ENCODE measurements at regions not wholly inside any gene's neighbourhood (a gene's known extent, or its start where the extent isn't known, plus 50 kb on each side); places are given as distances from the start of the nearest gene placed in this dataset.

GRCh38 chr2:228352048-228352447 is 170.6 kb upstream of the SPHKAP start:
- Histone ChIP-seq H3K4me2 (ENCODE audit: low read depth, low read length) (no peak overlapping the region), H3K79me2 (ENCODE audit: insufficient read depth, low read length) (no peaks in the 10 kb centered on the region), H3K9me3 (ENCODE audit: low read length) (peaks cover 51% of the 10 kb centered on the region), H3K9ac (ENCODE audit: insufficient read depth, low read depth, low read length) (no peak overlapping the region), H3K27me3 (ENCODE audit: control insufficient read depth in 1 of 2, insufficient read depth in 2 of 2, low read length in 2 of 2) (no peaks in the 10 kb centered on the region), H3K4me3 (replicated peaks in 1 of 3; ENCODE audit: insufficient read depth in 1 of 3, low read depth in 2 of 3, low read length in 3 of 3) (no peak overlapping the region), H3K27ac (ENCODE audit: extremely low read length, insufficient read depth, low read length) (no peak overlapping the region), H2AFZ (ENCODE audit: low read length) (no peak overlapping the region), H3K36me3 (replicated peaks in 1 of 2; ENCODE audit: control insufficient read depth in 1 of 2, insufficient read depth in 2 of 2, low read length in 2 of 2) (no peaks in the 10 kb centered on the region), H3K4me1 (ENCODE audit: insufficient read depth, low read length) (no peaks in the 10 kb centered on the region), H4K20me1 (ENCODE audit: insufficient read depth, low read length) (no peaks in the 10 kb centered on the region)
- 0% methylated on average over 1 of the region's 1 CpG for WGBS (ENCODE audit: low lambda C conversion rate)
- ChIA-PET POLR2A (no interaction called here), CTCF (ENCODE audit: low intra/inter-chr PET ratio, low total read pairs) (no interaction called here)
- TF ChIP-seq BCL3 (CRISPR knock-in tag; IDR thresholded peaks at IDR 0.05): no peak
- TF ChIP-seq U2AF1 (optimal IDR thresholded peaks at IDR 0.05; ENCODE audit: low read depth, low read length): no peak
- no peak for TF ChIP-seq FOXO4 (CRISPR knock-in tag; conservative IDR thresholded peaks at IDR 0.05)
- TF ChIP-seq ARID5B (CRISPR knock-in tag; IDR thresholded peaks at IDR 0.05): no peak
- TF ChIP-seq TFDP2 (CRISPR knock-in tag; IDR thresholded peaks at IDR 0.05): no peak
- no peak for TF ChIP-seq ZNF224 (CRISPR knock-in tag; IDR thresholded peaks at IDR 0.05)
- no peak for TF ChIP-seq ZNF777 (CRISPR knock-in tag; IDR thresholded peaks at IDR 0.05)
- no peak for TF ChIP-seq CCDC6 (CRISPR knock-in tag; IDR thresholded peaks at IDR 0.05)
- TF ChIP-seq ZFAT (CRISPR knock-in tag; conservative IDR thresholded peaks at IDR 0.05): no peak
- TF ChIP-seq YY1 (IDR thresholded peaks at IDR 0.05; ENCODE audit: insufficient read depth, insufficient replicate concordance, low read depth, low read length): no peak
- no peak for TF ChIP-seq ZNF570 (CRISPR knock-in tag; IDR thresholded peaks at IDR 0.05; ENCODE audit: borderline replicate concordance)
- DNase-seq (ENCODE audit: low spot score) (no peak), ATAC-seq (no peak), FAIRE-seq (no peak)
- intact Hi-C loops (cut with micrococcal nuclease; ENCODE audit: unreplicated experiment) (no loop called here), in situ Hi-C loops (cut with HindIII; ENCODE audit: extremely low pct_ligation_motif_present, low pct_unique_long_range_greater_than_20kb) (no loop called here)
- BruUV-seq (replicated peaks): no TSS peak

Measured in HepG2 (cell line).